ENCODE measurements at regions not wholly inside any gene's neighbourhood (a gene's known extent, or its start where the extent isn't known, plus 50 kb on each side); places are given as distances from the start of the nearest gene placed in this dataset.

- Histone ChIP-seq H3K27ac (no peak overlapping the region), H3K4me1 (no peaks in the 10 kb centered on the region), H3K9me3 (no peaks in the 10 kb centered on the region), H3K36me3 (no peaks in the 10 kb centered on the region), H3K4me3 (no peak overlapping the region), H3K27me3 (no peaks in the 10 kb centered on the region)
- ATAC-seq (no peak), DNase-seq (no peak)
- intact Hi-C loops (cut with DNase I), result no loop called here
- 91 to 98% methylated on average over 4 of the region's 4 CpGs for WGBS, 2 donors
- no peak for TF ChIP-seq CTCF (IDR thresholded peaks at IDR 0.05)
Observed at GRCh38 chr21:28663111-28663693, 329.5 kb downstream of the LTN1 start.

GRCh38 chr21:28657566-28657965 is 335.1 kb downstream of the LTN1 start:
- Histone ChIP-seq H3K27ac (no peak overlapping the region), H3K27me3 (no peaks in the 10 kb centered on the region), H3K9me3 (no peaks in the 10 kb centered on the region), H3K4me1 (no peaks in the 10 kb centered on the region), H3K4me3 (no peak overlapping the region), H3K36me3 (no peaks in the 10 kb centered on the region)
- intact Hi-C loops (cut with DNase I), result no loop called here
- ATAC-seq (no peak), DNase-seq (no peak)
- no peak for TF ChIP-seq CTCF (IDR thresholded peaks at IDR 0.05)

- Histone ChIP-seq H3K27ac (no peak overlapping the region), H3K27me3 (no peaks in the 10 kb centered on the region), H3K4me1 (no peaks in the 10 kb centered on the region), H3K9me3 (no peaks in the 10 kb centered on the region), H3K36me3 (no peaks in the 10 kb centered on the region), H3K4me3 (no peak overlapping the region)
- DNase-seq (no peak), ATAC-seq (no peak)
- intact Hi-C loops (cut with DNase I), result no loop called here
- no peak for TF ChIP-seq CTCF (IDR thresholded peaks at IDR 0.05)
- 97 to 100% methylated on average over 1 of the region's 1 CpG for WGBS, 2 donors
Observed at GRCh38 chr21:28655471-28655870, 337.2 kb downstream of the LTN1 start.

GRCh38 chr21:28654406-28654805 is 338.3 kb downstream of the LTN1 start:
- no peak for DNase-seq
- TF ChIP-seq CTCF (IDR thresholded peaks at IDR 0.05), result no peak
- Histone ChIP-seq H3K4me3 (no peak overlapping the region), H3K4me1 (no peaks in the 10 kb centered on the region), H3K9me3 (no peaks in the 10 kb centered on the region), H3K27me3 (no peaks in the 10 kb centered on the region), H3K36me3 (no peaks in the 10 kb centered on the region), H3K27ac (no peak overlapping the region)
- intact Hi-C loops (cut with DNase I), result no loop called here
- no peak for ATAC-seq
- WGBS, 2 donors, result 86 to 90% methylated on average over 3 of the region's 3 CpGs

Measured in heart right ventricle (tissue), 16 donors.